Muscle of leg (tissue), 3 donors: ENCODE measurements at regions not wholly inside any gene's neighbourhood (a gene's known extent, or its start where the extent isn't known, plus 50 kb on each side); places are given as distances from the start of the nearest gene placed in this dataset.

Source experiments
- DNase-seq: peaks from one replicate; pipeline ENCODE4 v3.0.0; 2013
- H3K27ac ChIP-seq: one replicate; pipeline ENCODE4 v1.5.1; 2013; ENCODE audit warnings: mild to moderate bottlenecking, low read length, control low read depth
- H3K27me3 ChIP-seq: one replicate; pipeline ENCODE4 v1.6.1; 2013; ENCODE audit warnings: low read length; ENCODE audit not compliant: control insufficient read depth, insufficient read depth
- H3K36me3 ChIP-seq: one replicate; pipeline ENCODE4 v1.6.1; 2013; ENCODE audit warnings: low read length; ENCODE audit not compliant: control insufficient read depth, insufficient read depth
- H3K4me1 ChIP-seq: one replicate; pipeline ENCODE4 v1.6.1; 2013; ENCODE audit warnings: low read length; ENCODE audit not compliant: control insufficient read depth, insufficient read depth
- H3K4me3 ChIP-seq: one replicate; pipeline ENCODE4 v1.5.1; 2013; ENCODE audit warnings: low read length, control low read depth
- H3K9me3 ChIP-seq: replicated peaks from 2 replicates; pipeline ENCODE4 v1.6.1; 2013; ENCODE audit warnings: low read depth, low read length; ENCODE audit not compliant: control insufficient read depth
- WGBS: methylation state at CpG from one replicate; pipeline ENCODE4 v1.1.5; 2013; ENCODE audit warnings: missing lambda C conversion rate; ENCODE audit not compliant: insufficient coverage; 5-methylcytosine and 5-hydroxymethylcytosine counted together

GRCh38 chr3:160065282-160065681 is 76.6 kb downstream of the IL12A start:
- Histone ChIP-seq H3K36me3 (no peaks in the 10 kb centered on the region), H3K4me3 (no peak overlapping the region), H3K4me1 (no peaks in the 10 kb centered on the region), H3K27me3 (no peaks in the 10 kb centered on the region), H3K27ac (no peak overlapping the region), H3K9me3 (no peaks in the 10 kb centered on the region)
- WGBS: 65% methylated on average over 3 of the region's 4 CpGs
- no peak for DNase-seq

GRCh38 chr3:160065786-160066185 is 77.2 kb downstream of the IL12A start:
- no peaks in the 10 kb centered on the region for H3K27me3 ChIP-seq
- no peak for DNase-seq
- no peaks in the 10 kb centered on the region for H3K4me1 ChIP-seq
- no peaks in the 10 kb centered on the region for H3K36me3 ChIP-seq
- no peaks in the 10 kb centered on the region for H3K9me3 ChIP-seq
- WGBS: no CpG with 5 or more reads among the region's 4 CpGs
- H3K27ac ChIP-seq: no peak overlapping the region
- no peak overlapping the region for H3K4me3 ChIP-seq

GRCh38 chr3:160069986-160070385 is 81.4 kb downstream of the IL12A start:
- no peak overlapping the region for H3K4me3 ChIP-seq
- H3K27ac ChIP-seq: no peak overlapping the region
- H3K9me3 ChIP-seq: no peaks in the 10 kb centered on the region
- no CpG with 5 or more reads among the region's 3 CpGs for WGBS
- no peaks in the 10 kb centered on the region for H3K27me3 ChIP-seq
- no peaks in the 10 kb centered on the region for H3K4me1 ChIP-seq
- no peaks in the 10 kb centered on the region for H3K36me3 ChIP-seq
- no peak for DNase-seq

- no peaks in the 10 kb centered on the region for H3K36me3 ChIP-seq
- 80% methylated on average over 1 of the region's 3 CpGs for WGBS
- H3K4me1 ChIP-seq: no peaks in the 10 kb centered on the region
- no peak overlapping the region for H3K4me3 ChIP-seq
- no peak for DNase-seq
- H3K27me3 ChIP-seq: no peaks in the 10 kb centered on the region
- H3K9me3 ChIP-seq: no peaks in the 10 kb centered on the region
- no peak overlapping the region for H3K27ac ChIP-seq
Measured at GRCh38 chr3:160076519-160076918, 87.9 kb downstream of the IL12A start.

- Histone ChIP-seq H3K27ac (no peak overlapping the region), H3K4me1 (no peaks in the 10 kb centered on the region), H3K9me3 (no peaks in the 10 kb centered on the region), H3K4me3 (no peak overlapping the region), H3K27me3 (no peaks in the 10 kb centered on the region), H3K36me3 (no peaks in the 10 kb centered on the region)
- 61% methylated on average over 2 of the region's 3 CpGs for WGBS
- DNase-seq: no peak
Measured at GRCh38 chr3:160078533-160078932, 89.9 kb downstream of the IL12A start.

GRCh38 chr3:160081958-160082533 is 93.4 kb downstream of the IL12A start:
- WGBS: 77% methylated on average over 2 of the region's 2 CpGs
- no peaks in the 10 kb centered on the region for H3K4me1 ChIP-seq
- no peak overlapping the region for H3K27ac ChIP-seq
- H3K4me3 ChIP-seq: no peak overlapping the region
- H3K9me3 ChIP-seq: no peaks in the 10 kb centered on the region
- no peaks in the 10 kb centered on the region for H3K36me3 ChIP-seq
- no peaks in the 10 kb centered on the region for H3K27me3 ChIP-seq
- no peak for DNase-seq

GRCh38 chr3:160084998-160085397 is 96.4 kb downstream of the IL12A start:
- H3K36me3 ChIP-seq: no peaks in the 10 kb centered on the region
- H3K4me3 ChIP-seq: no peak overlapping the region
- WGBS: no CpG with 5 or more reads among the region's 1 CpG
- no peak overlapping the region for H3K27ac ChIP-seq
- no peaks in the 10 kb centered on the region for H3K27me3 ChIP-seq
- no peaks in the 10 kb centered on the region for H3K9me3 ChIP-seq
- no peak for DNase-seq
- H3K4me1 ChIP-seq: no peaks in the 10 kb centered on the region

GRCh38 chr3:160088492-160089137 is 100.0 kb downstream of the IL12A start:
- no peaks in the 10 kb centered on the region for H3K27me3 ChIP-seq
- no peak overlapping the region for H3K4me3 ChIP-seq
- no peaks in the 10 kb centered on the region for H3K9me3 ChIP-seq
- no peak for DNase-seq
- 73% methylated on average over 3 of the region's 3 CpGs for WGBS
- no peak overlapping the region for H3K27ac ChIP-seq
- no peaks in the 10 kb centered on the region for H3K36me3 ChIP-seq
- no peaks in the 10 kb centered on the region for H3K4me1 ChIP-seq

- no peak for DNase-seq
- H3K9me3 ChIP-seq: no peaks in the 10 kb centered on the region
- no peaks in the 10 kb centered on the region for H3K27me3 ChIP-seq
- H3K27ac ChIP-seq: no peak overlapping the region
- WGBS: 87% methylated on average over 3 of the region's 4 CpGs
- H3K4me1 ChIP-seq: no peaks in the 10 kb centered on the region
- H3K4me3 ChIP-seq: no peak overlapping the region
- H3K36me3 ChIP-seq: no peaks in the 10 kb centered on the region
Measured at GRCh38 chr3:160090653-160091052, 102.0 kb downstream of the IL12A start.

- Histone ChIP-seq H3K9me3 (no peaks in the 10 kb centered on the region), H3K36me3 (no peaks in the 10 kb centered on the region), H3K27me3 (no peaks in the 10 kb centered on the region), H3K4me3 (no peak overlapping the region), H3K4me1 (no peaks in the 10 kb centered on the region), H3K27ac (no peak overlapping the region)
- DNase-seq: no peak
- WGBS: 88% methylated on average over 2 of the region's 4 CpGs
Measured at GRCh38 chr3:160091441-160091840, 102.8 kb downstream of the IL12A start.

GRCh38 chr3:160092760-160093159 is 104.1 kb downstream of the IL12A start:
- no peaks in the 10 kb centered on the region for H3K9me3 ChIP-seq
- no peaks in the 10 kb centered on the region for H3K27me3 ChIP-seq
- H3K4me1 ChIP-seq: no peaks in the 10 kb centered on the region
- DNase-seq: no peak
- no peaks in the 10 kb centered on the region for H3K36me3 ChIP-seq
- no peak overlapping the region for H3K27ac ChIP-seq
- H3K4me3 ChIP-seq: no peak overlapping the region
- 93% methylated on average over 4 of the region's 4 CpGs for WGBS
